A549 (cell line): ENCODE measurements at regions not wholly inside any gene's neighbourhood (a gene's known extent, or its start where the extent isn't known, plus 50 kb on each side); places are given as distances from the start of the nearest gene placed in this dataset.

Experiments used
- RAD21 ChIP-seq, 2 experiments: fragments of >200 bp in 1 of 2; sonication (Bioruptor Twin) in 1 of 2; formaldehyde crosslinking in 1 of 2; IDR thresholded peaks in 1 of 2; conservative IDR thresholded peaks in 1 of 2; 2 replicates in 1 of 2; 3 replicates in 1 of 2; pipeline ENCODE4 v1.6.1; 2012 to 2018; ENCODE audit warnings: inconsistent platforms in 1 of 2
- TF ChIP-seq, protein P1 (sequence below): fragments of >200 bp; sonication (Bioruptor Twin); formaldehyde crosslinking; IDR thresholded peaks from 3 replicates; pipeline ENCODE4 v1.5.1; 2016
- TF ChIP-seq, protein P2 (sequence below): fragments of 450-650 bp; IDR thresholded peaks from 2 replicates; pipeline ENCODE4 v1.6.1; 2014; ENCODE audit warnings: antibody characterized with exemption
- TF ChIP-seq, protein P3 (sequence below): fragments of 200-600 bp; sonication (generic); IDR thresholded peaks from 2 replicates; pipeline ENCODE4 v1.6.1; 2016; ENCODE audit warnings: antibody characterized with exemption, mild to moderate bottlenecking, moderate library complexity

DNA sequence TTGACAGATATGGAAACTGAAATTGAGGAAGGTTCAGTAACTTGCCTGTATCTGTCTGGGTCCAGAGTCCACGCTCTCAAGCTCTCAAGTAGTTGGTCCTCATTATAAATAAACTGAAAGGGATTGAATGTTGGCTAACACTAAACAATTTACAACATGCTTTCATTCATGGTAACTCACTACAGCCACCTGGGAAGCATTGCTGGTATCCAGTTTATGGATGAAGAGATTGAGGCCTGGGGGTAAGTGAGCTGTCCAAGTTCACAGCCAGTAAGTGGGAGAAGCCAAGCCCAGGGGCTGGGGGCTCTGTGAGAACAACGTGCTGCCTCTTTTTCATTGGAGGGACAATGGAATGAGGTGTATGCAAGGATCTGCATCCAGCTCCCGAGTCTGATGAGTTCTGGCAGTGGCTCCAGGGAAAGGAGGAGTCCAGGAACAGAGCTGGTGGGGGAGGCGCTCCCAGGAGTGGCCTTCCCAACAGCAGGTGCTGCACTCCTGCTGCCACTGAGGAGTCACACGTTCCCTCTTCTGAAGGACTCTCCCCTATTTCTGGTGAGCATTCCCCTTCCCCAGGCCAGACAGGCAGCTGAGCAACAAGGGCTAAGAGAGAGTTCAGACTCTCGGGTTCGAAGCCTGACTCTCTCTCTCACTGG, 175.8 kb downstream of the CSNK2A3 start:
- TF ChIP-seq, protein P1, sequence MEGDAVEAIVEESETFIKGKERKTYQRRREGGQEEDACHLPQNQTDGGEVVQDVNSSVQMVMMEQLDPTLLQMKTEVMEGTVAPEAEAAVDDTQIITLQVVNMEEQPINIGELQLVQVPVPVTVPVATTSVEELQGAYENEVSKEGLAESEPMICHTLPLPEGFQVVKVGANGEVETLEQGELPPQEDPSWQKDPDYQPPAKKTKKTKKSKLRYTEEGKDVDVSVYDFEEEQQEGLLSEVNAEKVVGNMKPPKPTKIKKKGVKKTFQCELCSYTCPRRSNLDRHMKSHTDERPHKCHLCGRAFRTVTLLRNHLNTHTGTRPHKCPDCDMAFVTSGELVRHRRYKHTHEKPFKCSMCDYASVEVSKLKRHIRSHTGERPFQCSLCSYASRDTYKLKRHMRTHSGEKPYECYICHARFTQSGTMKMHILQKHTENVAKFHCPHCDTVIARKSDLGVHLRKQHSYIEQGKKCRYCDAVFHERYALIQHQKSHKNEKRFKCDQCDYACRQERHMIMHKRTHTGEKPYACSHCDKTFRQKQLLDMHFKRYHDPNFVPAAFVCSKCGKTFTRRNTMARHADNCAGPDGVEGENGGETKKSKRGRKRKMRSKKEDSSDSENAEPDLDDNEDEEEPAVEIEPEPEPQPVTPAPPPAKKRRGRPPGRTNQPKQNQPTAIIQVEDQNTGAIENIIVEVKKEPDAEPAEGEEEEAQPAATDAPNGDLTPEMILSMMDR = no peak
- TF ChIP-seq RAD21 (conservative IDR thresholded peaks at IDR 0.05 in 1 of 2, IDR thresholded peaks at IDR 0.05 in 1 of 2) = no peak
- TF ChIP-seq, protein P2, sequence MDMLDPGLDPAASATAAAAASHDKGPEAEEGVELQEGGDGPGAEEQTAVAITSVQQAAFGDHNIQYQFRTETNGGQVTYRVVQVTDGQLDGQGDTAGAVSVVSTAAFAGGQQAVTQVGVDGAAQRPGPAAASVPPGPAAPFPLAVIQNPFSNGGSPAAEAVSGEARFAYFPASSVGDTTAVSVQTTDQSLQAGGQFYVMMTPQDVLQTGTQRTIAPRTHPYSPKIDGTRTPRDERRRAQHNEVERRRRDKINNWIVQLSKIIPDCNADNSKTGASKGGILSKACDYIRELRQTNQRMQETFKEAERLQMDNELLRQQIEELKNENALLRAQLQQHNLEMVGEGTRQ = no peak
- TF ChIP-seq, protein P3, sequence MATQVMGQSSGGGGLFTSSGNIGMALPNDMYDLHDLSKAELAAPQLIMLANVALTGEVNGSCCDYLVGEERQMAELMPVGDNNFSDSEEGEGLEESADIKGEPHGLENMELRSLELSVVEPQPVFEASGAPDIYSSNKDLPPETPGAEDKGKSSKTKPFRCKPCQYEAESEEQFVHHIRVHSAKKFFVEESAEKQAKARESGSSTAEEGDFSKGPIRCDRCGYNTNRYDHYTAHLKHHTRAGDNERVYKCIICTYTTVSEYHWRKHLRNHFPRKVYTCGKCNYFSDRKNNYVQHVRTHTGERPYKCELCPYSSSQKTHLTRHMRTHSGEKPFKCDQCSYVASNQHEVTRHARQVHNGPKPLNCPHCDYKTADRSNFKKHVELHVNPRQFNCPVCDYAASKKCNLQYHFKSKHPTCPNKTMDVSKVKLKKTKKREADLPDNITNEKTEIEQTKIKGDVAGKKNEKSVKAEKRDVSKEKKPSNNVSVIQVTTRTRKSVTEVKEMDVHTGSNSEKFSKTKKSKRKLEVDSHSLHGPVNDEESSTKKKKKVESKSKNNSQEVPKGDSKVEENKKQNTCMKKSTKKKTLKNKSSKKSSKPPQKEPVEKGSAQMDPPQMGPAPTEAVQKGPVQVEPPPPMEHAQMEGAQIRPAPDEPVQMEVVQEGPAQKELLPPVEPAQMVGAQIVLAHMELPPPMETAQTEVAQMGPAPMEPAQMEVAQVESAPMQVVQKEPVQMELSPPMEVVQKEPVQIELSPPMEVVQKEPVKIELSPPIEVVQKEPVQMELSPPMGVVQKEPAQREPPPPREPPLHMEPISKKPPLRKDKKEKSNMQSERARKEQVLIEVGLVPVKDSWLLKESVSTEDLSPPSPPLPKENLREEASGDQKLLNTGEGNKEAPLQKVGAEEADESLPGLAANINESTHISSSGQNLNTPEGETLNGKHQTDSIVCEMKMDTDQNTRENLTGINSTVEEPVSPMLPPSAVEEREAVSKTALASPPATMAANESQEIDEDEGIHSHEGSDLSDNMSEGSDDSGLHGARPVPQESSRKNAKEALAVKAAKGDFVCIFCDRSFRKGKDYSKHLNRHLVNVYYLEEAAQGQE = no peak
